GM10266 (cell line): ENCODE measurements at regions not wholly inside any gene's neighbourhood (a gene's known extent, or its start where the extent isn't known, plus 50 kb on each side); places are given as distances from the start of the nearest gene placed in this dataset.

Source experiments
- DNase-seq: peaks from one replicate; pipeline ENCODE4 v3.0.0; 2012; ENCODE audit errors: extremely low spot score
- CTCF ChIP-seq: IDR thresholded peaks from 2 replicates; pipeline ENCODE4 v1.5.1; 2012; ENCODE audit warnings: mild to moderate bottlenecking, low read depth; ENCODE audit not compliant: control insufficient read depth, insufficient read depth; ENCODE audit errors: missing control alignments

DNA sequence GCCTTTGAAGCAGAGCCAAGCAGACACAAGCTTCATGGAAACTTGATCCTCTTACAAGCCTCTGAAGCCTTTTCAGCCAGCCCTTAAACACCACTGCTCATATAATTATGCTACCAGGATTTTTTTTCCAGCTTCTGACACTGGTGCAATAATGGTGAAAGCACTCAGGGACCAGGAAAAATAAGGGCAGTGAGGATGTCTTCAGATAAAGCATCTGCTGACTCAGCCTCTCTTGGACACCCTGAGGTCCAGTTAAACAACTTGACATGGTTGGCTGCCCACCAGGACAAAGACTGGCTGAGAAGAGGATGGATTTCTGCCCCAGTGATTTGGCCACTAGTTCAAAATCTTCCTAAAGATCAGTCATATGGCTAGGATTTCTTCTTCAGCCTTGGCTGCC is 124.2 kb upstream of the N4BP1 start:
- no peak for DNase-seq
- no peak for TF ChIP-seq CTCF

- DNase-seq = no peak
- no peak for TF ChIP-seq CTCF
Measured at GRCh38 chr16:48704710-48705109, 94.7 kb upstream of the N4BP1 start.

DNA sequence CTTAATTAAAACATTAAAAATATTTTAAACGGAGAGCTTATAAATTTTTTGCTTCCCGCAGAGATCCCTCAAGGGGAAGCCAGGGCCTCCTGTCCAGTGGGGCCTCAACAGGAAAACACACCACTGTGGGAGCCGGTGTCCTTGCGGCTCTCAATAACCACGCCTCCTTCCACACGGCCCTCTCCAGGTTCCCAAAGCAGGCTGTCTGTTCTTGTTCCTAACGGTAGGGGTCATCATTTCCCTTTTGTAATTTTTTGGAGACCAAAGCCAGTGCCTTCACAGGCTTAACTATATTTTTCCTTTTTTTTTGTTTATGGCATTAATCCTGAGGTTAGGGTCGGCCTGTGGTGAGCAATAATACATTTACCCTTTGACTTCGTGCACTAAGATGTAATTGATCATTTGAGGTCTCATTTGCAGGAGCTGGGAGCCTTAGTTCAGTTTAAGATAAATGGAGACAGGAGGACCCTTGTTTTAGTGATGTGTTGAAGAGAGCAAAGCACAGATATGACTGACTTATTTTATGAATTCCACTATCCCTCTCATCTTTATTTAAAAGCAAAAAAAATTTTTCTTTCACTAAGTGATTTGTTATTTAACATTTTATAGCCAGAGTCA is 77.5 kb upstream of the N4BP1 start:
- peak; percentile 60 for DNase-seq
- TF ChIP-seq CTCF = peak; percentile 71

DNA sequence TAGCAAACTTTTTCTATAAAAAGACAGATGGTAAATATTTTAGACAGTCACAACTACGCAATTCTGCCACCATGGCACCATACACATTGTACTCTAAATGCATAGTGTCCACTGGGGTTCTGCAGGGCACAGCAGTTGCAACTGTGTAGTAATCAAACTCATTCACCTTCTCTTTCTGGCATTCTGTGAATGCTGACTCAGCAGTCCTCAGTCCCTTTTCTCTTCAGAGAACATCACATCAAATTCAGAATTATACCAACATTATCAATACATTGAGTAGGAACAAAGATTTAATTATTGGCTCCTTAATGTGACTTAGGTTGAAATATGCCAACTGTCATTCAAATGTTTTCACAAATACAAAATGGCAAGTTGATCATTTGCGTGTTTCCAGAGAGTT is 74.2 kb upstream of the N4BP1 start:
- no peak for TF ChIP-seq CTCF
- DNase-seq = no peak

DNA sequence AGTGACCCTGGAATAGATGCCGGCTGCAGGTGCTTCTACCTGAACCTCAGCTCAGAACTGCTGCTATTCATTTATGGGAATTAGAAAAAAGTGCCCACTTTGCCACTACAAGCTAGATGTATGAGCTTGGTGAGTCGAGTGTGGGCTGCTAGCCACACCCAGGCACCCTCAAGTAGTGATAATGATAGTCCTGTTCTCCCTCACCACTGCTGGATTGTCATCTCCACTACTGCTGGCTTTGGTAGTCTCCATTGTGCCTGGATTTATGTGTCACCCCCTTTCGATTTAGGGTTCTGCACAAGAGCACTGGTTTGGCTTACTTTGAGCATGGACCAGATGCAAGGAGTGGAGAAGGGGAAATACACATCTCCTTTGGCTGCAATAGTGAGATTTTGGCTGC is 73.0 kb upstream of the N4BP1 start:
- TF ChIP-seq CTCF = no peak

DNA sequence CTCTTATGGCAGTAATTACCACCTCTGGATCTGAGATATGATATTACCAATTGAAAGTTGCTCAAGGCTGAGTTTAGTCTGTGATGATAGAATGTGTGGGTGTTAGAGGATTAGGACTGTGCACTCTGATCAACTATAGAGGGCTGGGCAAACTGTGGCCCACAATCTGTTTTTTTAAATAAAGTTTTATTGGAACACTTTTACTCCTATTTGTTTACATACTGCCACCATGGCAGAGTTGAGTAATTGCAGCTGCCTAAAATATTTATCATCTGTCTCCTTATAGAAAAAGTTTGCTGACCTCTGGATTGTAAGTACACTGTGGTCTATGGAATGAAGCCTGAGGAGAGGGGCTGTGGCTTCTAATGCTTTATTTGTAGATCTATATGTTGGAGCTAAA is 71.5 kb upstream of the N4BP1 start:
- DNase-seq = no peak
- no peak for TF ChIP-seq CTCF

More for the DNA sequence above, 73.0 kb upstream of the N4BP1 start:
- DNase-seq = no peak

- no peak for TF ChIP-seq CTCF
- no peak for DNase-seq
Measured at GRCh38 chr16:48680881-48681280, 70.9 kb upstream of the N4BP1 start.
